ENCODE measurements at regions not wholly inside any gene's neighbourhood (a gene's known extent, or its start where the extent isn't known, plus 50 kb on each side); places are given as distances from the start of the nearest gene placed in this dataset.

GRCh38 chr11:79594834-79595233 lies 154.0 kb upstream of the TENM4 start:
- Histone ChIP-seq H3K9me3 (ENCODE audit: control insufficient read depth, low read length) (no peaks in the 10 kb centered on the region), H3K9ac (ENCODE audit: extremely low read depth, low read length, poor library complexity, severe bottlenecking) (no peak overlapping the region), H3K27me3 (ENCODE audit: control insufficient read depth, insufficient read depth, low read length, poor library complexity, severe bottlenecking) (no peaks in the 10 kb centered on the region), H3K4me3 (ENCODE audit: low read length) (no peak overlapping the region), H3K27ac (ENCODE audit: low read depth, low read length) (peak overlapping the region; percentile 16), H3K4me1 (ENCODE audit: control insufficient read depth, insufficient read depth, low read length) (no peaks in the 10 kb centered on the region), H3K36me3 (ENCODE audit: control insufficient read depth, insufficient read depth, low read length) (no peaks in the 10 kb centered on the region)
- H3K36me3 Mint-ChIP-seq (ENCODE audit: low read depth), result no peaks in the 10 kb centered on the region
- peaks cover 6% of the 10 kb centered on the region for H3K27me3 Mint-ChIP-seq (ENCODE audit: insufficient read depth)
- no peak for TF ChIP-seq CTCF (conservative IDR thresholded peaks at IDR 0.05)
- H3K4me1 Mint-ChIP-seq, result peaks cover 11% of the 10 kb centered on the region
- no peak for DNase-seq
- no peak overlapping the region for H3K27ac Mint-ChIP-seq
- peaks cover 7% of the 10 kb centered on the region for H3K9me3 Mint-ChIP-seq
- H3K4me3 Mint-ChIP-seq, result no peak overlapping the region
- WGBS, 2 experiments (ENCODE audit: insufficient coverage in 1 of 2, insufficient read length in 1 of 2), result 68 to 78% methylated on average over 4 of the region's 4 CpGs

GRCh38 chr11:79592824-79593223 lies 152.0 kb upstream of the TENM4 start:
- Mint-ChIP-seq H3K27me3 (ENCODE audit: insufficient read depth) (peaks cover 16% of the 10 kb centered on the region), H3K36me3 (ENCODE audit: low read depth) (no peaks in the 10 kb centered on the region), H3K4me1 (peaks cover 11% of the 10 kb centered on the region), H3K27ac (no peak overlapping the region), H3K9me3 (peaks cover 7% of the 10 kb centered on the region), H3K4me3 (no peak overlapping the region)
- H3K9ac ChIP-seq (ENCODE audit: extremely low read depth, low read length, poor library complexity, severe bottlenecking), result no peak overlapping the region
- H3K9me3 ChIP-seq (ENCODE audit: control insufficient read depth, low read length), result no peaks in the 10 kb centered on the region
- 90 to 93% methylated on average over 2 to 3 of the region's 3 CpGs for WGBS, 2 experiments (ENCODE audit: insufficient coverage in 1 of 2, insufficient read length in 1 of 2)
- no peaks in the 10 kb centered on the region for H3K36me3 ChIP-seq (ENCODE audit: control insufficient read depth, insufficient read depth, low read length)
- no peak overlapping the region for H3K4me3 ChIP-seq (ENCODE audit: low read length)
- no peaks in the 10 kb centered on the region for H3K4me1 ChIP-seq (ENCODE audit: control insufficient read depth, insufficient read depth, low read length)
- no peak for DNase-seq
- H3K27ac ChIP-seq (ENCODE audit: low read depth, low read length), result peak overlapping the region; percentile 42
- TF ChIP-seq CTCF (conservative IDR thresholded peaks at IDR 0.05), result no peak
- H3K27me3 ChIP-seq (ENCODE audit: control insufficient read depth, insufficient read depth, low read length, poor library complexity, severe bottlenecking), result no peaks in the 10 kb centered on the region

GRCh38 chr11:79592406-79592805 lies 151.6 kb upstream of the TENM4 start:
- H3K4me1 ChIP-seq (ENCODE audit: control insufficient read depth, insufficient read depth, low read length), result no peaks in the 10 kb centered on the region
- no peaks in the 10 kb centered on the region for H3K36me3 Mint-ChIP-seq (ENCODE audit: low read depth)
- peaks cover 17% of the 10 kb centered on the region for H3K27me3 Mint-ChIP-seq (ENCODE audit: insufficient read depth)
- peak overlapping the region; percentile 42 for H3K27ac ChIP-seq (ENCODE audit: low read depth, low read length)
- no peaks in the 10 kb centered on the region for H3K9me3 ChIP-seq (ENCODE audit: control insufficient read depth, low read length)
- no peak for DNase-seq
- no peak overlapping the region for H3K27ac Mint-ChIP-seq
- peaks cover 11% of the 10 kb centered on the region for H3K4me1 Mint-ChIP-seq
- TF ChIP-seq CTCF (conservative IDR thresholded peaks at IDR 0.05), result no peak
- H3K27me3 ChIP-seq (ENCODE audit: control insufficient read depth, insufficient read depth, low read length, poor library complexity, severe bottlenecking), result no peaks in the 10 kb centered on the region
- H3K4me3 Mint-ChIP-seq, result no peak overlapping the region
- H3K4me3 ChIP-seq (ENCODE audit: low read length), result no peak overlapping the region
- 77 to 89% methylated on average over 1 to 4 of the region's 4 CpGs for WGBS, 2 experiments (ENCODE audit: insufficient coverage in 1 of 2, insufficient read length in 1 of 2)
- H3K9ac ChIP-seq (ENCODE audit: extremely low read depth, low read length, poor library complexity, severe bottlenecking), result no peak overlapping the region
- H3K36me3 ChIP-seq (ENCODE audit: control insufficient read depth, insufficient read depth, low read length), result no peaks in the 10 kb centered on the region
- H3K9me3 Mint-ChIP-seq, result peaks cover 7% of the 10 kb centered on the region

All from endodermal cell (in vitro differentiated cells).